GM12873 (cell line): ENCODE measurements at regions not wholly inside any gene's neighbourhood (a gene's known extent, or its start where the extent isn't known, plus 50 kb on each side); places are given as distances from the start of the nearest gene placed in this dataset.

Source experiments
- TF ChIP-seq, protein P1 (sequence below): IDR thresholded peaks from 2 replicates; pipeline ENCODE4 v1.5.1; 2012; ENCODE audit warnings: low read depth, mild to moderate bottlenecking, moderate library complexity, low read length, control low read depth; ENCODE audit not compliant: insufficient read depth; ENCODE audit errors: missing control alignments

DNA sequence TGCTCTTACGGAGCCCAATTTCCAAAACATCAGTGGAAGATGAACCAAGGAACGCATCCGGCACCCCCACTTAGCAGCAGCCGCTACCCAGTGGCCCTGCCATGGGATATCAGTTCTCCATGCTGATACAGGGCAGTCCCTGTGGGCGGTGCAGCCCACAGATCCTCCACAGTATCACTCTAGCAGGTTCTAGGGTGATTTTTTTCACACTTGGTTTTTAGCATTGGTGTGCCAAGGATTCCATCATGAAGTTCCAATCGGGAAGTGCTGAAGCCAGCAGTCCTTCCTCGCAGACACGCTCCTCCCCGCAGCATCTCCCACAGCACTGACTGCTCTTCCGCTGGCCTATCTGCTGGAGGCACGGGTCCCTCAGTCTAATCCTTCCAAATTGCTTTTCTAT, 261.9 kb downstream of the SYK start:
- TF ChIP-seq, protein P1, sequence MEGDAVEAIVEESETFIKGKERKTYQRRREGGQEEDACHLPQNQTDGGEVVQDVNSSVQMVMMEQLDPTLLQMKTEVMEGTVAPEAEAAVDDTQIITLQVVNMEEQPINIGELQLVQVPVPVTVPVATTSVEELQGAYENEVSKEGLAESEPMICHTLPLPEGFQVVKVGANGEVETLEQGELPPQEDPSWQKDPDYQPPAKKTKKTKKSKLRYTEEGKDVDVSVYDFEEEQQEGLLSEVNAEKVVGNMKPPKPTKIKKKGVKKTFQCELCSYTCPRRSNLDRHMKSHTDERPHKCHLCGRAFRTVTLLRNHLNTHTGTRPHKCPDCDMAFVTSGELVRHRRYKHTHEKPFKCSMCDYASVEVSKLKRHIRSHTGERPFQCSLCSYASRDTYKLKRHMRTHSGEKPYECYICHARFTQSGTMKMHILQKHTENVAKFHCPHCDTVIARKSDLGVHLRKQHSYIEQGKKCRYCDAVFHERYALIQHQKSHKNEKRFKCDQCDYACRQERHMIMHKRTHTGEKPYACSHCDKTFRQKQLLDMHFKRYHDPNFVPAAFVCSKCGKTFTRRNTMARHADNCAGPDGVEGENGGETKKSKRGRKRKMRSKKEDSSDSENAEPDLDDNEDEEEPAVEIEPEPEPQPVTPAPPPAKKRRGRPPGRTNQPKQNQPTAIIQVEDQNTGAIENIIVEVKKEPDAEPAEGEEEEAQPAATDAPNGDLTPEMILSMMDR: no peak

GRCh38 chr9:91065231-91066041, 263.8 kb downstream of the SYK start:
- TF ChIP-seq, protein P1: no peak

DNA sequence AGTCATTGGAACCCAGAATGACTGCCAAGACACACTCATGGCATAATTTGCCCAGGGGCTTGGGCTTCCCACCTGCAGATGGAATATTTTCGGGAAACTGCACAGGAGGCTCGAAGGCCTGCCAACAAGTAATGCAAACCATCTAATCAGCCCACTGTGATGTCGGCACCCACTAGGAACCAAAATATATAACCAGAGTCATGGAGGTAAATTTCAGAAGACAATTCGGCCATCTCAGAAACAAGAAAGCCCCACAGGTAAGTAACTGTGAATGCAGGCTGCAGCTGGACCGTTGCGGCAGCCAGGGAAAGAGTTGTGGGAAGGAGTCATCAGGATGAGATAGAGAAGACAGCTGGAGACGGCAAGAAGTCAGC, 264.4 kb downstream of the SYK start:
- TF ChIP-seq, protein P1: no peak

DNA sequence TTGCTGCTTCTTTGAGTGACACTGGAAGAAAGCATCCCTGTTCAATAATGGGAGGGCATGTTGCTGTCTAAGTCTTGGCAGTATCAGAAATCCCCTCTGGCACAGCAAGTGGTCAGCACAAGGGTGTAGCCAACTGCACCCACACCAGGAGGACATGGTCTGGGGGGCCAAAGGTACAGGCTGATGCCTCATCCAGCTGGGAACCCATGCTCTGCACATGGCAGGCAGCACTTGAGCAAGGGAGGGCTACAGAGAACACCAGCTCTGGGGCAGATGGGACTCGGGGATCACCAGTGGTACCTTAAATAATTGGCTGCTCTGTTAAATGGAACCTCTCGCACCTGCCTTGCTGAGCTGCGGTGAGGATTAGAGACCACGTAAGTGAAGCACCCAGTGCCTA, 265.2 kb downstream of the SYK start:
- TF ChIP-seq, protein P1: no peak

DNA sequence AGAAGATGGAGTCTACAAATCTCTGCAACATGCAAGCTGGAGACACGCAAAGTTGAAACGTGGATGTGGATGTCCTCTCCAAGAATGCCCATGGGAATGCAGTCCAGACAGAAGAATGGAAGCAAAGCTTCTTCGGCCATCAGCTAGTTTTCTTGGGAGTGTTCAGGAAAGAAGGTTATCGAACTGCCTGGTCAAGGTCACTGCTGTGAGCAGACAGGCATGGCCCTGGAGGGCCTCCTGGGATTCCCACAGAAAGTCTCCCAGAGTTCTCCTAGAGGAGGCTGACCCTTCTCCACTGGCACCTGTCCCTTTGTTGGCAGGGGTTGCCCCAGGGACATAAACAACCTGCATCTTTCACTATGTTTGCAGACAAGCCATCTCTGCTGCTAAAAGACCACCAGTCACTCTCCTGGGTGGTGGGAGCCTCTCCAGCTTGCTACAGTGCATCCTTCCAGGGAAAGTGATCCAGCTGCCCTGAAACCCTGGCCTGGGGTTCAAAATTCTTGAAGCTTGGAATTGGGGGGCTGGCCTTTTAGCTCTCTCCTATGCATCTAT, 265.8 kb downstream of the SYK start:
- TF ChIP-seq, protein P1: no peak

DNA sequence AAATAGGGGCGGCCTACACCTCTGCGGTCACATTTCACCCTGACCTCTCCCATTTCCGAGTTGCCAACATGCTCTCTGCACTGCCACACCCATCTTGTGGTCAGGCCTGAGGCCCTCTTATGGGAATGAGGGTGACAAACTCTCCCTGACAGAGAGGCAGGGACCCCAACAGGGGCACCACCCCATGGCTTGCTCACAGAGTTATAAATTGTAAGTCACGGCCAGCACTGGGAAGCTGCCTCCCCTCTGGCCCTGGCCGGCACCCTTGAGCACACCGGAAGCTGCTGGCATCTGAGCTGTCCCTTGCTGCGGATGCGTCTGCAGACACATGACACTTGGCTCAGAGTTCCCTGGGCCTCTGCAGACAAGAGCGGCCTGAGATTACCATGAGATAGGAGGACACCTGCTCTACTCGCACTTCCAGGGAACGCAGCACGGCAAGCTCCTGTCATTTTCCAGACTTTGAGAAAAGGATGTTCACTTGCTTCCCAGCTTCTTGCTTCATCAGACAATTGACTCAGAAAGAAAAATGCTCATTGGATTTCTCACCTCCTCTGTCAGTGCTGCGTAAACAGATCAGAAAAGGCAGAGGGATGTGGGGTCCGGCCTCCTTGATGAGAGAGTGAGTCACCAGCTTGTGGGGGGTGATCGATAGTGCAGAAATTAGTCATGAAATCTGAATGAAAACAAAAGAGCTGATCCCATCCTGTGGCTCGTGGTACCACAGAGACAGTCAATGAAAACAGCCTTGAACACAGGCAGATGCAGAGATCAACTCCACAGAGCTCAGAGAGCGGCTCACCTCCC, 269.8 kb downstream of the SYK start:
- TF ChIP-seq, protein P1: no peak

DNA sequence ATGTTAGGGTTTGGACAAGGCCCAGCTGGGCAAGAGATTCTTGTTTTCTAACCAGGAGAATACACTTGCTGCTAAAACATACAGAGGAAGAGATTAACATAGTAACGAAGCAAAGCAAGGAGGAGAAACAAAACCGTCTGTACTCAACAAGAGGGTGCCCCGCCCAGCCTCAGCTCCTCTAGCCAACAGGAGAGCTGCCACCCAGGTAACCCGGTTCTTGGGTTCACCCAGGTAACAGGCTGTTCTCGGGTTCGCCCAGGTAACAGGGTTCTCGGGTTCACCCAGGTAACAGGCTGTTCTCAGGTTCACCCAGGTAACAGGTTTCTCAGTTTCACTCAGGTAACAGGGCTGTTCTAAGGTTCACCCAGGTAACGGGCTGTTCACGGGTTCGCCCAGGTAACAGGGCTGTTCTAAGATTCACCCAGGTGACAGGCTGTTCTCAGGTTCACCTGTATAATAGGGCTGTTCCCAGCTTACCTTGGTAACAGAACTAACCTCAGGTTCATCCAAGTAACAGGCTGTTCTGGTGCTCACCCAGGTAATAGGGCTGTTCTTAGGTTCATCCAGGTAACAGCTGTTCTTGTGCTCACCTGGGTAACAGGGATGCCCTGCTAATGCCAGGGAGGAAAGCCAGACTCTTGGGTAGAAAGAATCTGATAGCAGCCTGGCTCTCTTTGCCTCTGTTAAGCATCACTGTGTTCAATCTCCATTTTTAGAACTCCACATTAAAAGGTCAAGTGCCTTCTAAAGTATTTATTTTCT, 271.6 kb downstream of the SYK start:
- TF ChIP-seq, protein P1: no peak
